SK-N-SH treated with all-trans-retinoic acid at 6 μM for 48 hours (cell line): ENCODE measurements at regions not wholly inside any gene's neighbourhood (a gene's known extent, or its start where the extent isn't known, plus 50 kb on each side); places are given as distances from the start of the nearest gene placed in this dataset.
"Not testable (repeated sequence)": the region's sequence is repeated elsewhere in the genome, so short reads cannot be mapped to it uniquely, and the experiment has no call there.

Experiments used
- ARNTL ChIP-seq: fragments of 450-650 bp; formaldehyde crosslinking; IDR thresholded peaks from 2 replicates; pipeline ENCODE4 v1.5.0; 2020; ENCODE audit warnings: low read depth, mild to moderate bottlenecking, moderate library complexity, borderline replicate concordance
- BACH2 ChIP-seq: fragments of 250-450 bp; sonication (Bioruptor Pico); IDR thresholded peaks from 2 replicates; pipeline ENCODE4 v1.9.0; 2021; ENCODE audit warnings: mild to moderate bottlenecking, borderline replicate concordance
- CREB5 ChIP-seq: fragments of 250-450 bp; sonication (Bioruptor Pico); IDR thresholded peaks from 2 replicates; pipeline ENCODE4 v1.5.1; 2020; ENCODE audit warnings: low read depth, mild to moderate bottlenecking, moderate library complexity
- ESRRG ChIP-seq: fragments of 250-450 bp; sonication (Bioruptor Pico); IDR thresholded peaks from 2 replicates; pipeline ENCODE4 v1.6.1; 2021; ENCODE audit warnings: mild to moderate bottlenecking
- ISL1 ChIP-seq: fragments of 250-450 bp; sonication (Bioruptor Pico); IDR thresholded peaks from 2 replicates; pipeline ENCODE4 v2.1.2; 2022; ENCODE audit warnings: mild to moderate bottlenecking, moderate library complexity
- PATZ1 ChIP-seq: fragments of 250-450 bp; sonication (Bioruptor Pico); IDR thresholded peaks from 2 replicates; pipeline ENCODE4 v1.8.0; 2020; ENCODE audit warnings: mild to moderate bottlenecking, moderate library complexity, borderline replicate concordance
- SNAI2 ChIP-seq: fragments of 250-450 bp; sonication (Bioruptor Pico); IDR thresholded peaks from 2 replicates; pipeline ENCODE4 v1.5.0; 2020; ENCODE audit warnings: mild to moderate bottlenecking, moderate library complexity
- TCF4 ChIP-seq: fragments of 250-450 bp; sonication (Bioruptor Pico); IDR thresholded peaks from 2 replicates; pipeline ENCODE4 v1.8.0; 2021; ENCODE audit warnings: mild to moderate bottlenecking, moderate library complexity, borderline replicate concordance
- ZFP3 ChIP-seq: fragments of 250-450 bp; sonication (Bioruptor Pico); IDR thresholded peaks from 2 replicates; pipeline ENCODE4 v1.5.0; 2020; ENCODE audit warnings: mild to moderate bottlenecking, moderate library complexity
- TF ChIP-seq, protein P1 (sequence below): fragments of 250-450 bp; sonication (Bioruptor Pico); IDR thresholded peaks from 2 replicates; pipeline ENCODE4 v1.5.1; 2021; ENCODE audit warnings: mild to moderate bottlenecking, moderate library complexity

DNA sequence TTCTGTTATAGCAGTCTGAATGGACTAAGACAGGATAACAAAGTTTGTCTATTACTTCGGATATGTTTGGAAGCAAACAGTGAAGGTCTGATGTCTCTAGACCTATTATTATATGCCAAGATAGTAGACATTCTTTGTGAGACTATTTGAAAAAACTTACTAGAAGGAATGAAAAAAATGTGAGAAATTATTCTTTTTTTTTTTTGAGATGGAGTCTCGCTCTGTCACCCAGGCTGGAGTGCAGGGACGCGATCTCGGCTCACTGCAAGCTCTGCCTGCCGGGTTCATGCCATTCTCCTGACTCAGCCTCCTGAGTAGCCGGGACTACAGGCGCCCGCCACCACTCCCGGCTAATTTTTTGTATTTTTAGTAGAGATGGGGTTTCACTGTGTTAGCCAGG is 690.7 kb upstream of the SLC35B3 start:
- TF ChIP-seq ARNTL (CRISPR knock-in tag); ESRRG (CRISPR knock-in tag); ZFP3; BACH2 (CRISPR knock-in tag); TCF4 (CRISPR knock-in tag); CREB5; PATZ1 (CRISPR knock-in tag); ISL1; SNAI2 (CRISPR knock-in tag): not testable (repeated sequence)
- TF ChIP-seq, protein P1, sequence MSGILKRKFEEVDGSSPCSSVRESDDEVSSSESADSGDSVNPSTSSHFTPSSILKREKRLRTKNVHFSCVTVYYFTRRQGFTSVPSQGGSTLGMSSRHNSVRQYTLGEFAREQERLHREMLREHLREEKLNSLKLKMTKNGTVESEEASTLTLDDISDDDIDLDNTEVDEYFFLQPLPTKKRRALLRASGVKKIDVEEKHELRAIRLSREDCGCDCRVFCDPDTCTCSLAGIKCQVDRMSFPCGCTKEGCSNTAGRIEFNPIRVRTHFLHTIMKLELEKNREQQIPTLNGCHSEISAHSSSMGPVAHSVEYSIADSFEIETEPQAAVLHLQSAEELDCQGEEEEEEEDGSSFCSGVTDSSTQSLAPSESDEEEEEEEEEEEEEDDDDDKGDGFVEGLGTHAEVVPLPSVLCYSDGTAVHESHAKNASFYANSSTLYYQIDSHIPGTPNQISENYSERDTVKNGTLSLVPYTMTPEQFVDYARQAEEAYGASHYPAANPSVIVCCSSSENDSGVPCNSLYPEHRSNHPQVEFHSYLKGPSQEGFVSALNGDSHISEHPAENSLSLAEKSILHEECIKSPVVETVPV: not testable (repeated sequence)
